A549 (cell line): ENCODE measurements at regions not wholly inside any gene's neighbourhood (a gene's known extent, or its start where the extent isn't known, plus 50 kb on each side); places are given as distances from the start of the nearest gene placed in this dataset.
A peak's percentile ranks its signal among the peaks of the same experiment; 100 is the strongest.

Source experiments
- ATAC-seq, 2 experiments: fragments of 200-7000 bp in 1 of 2; fragments of >200 bp in 1 of 2; cut with Nextera tagmentation in 1 of 2; cut with Tn5 transposase in 1 of 2; 3 replicates each; pipeline versions ENCODE4 v1.8.0 to v1.9.1; 2018 to 2020; ENCODE audit warnings: mild to moderate bottlenecking in 1 of 2, moderate library complexity in 1 of 2
- CTCF ChIA-PET: fragments of 300-600 bp; sonication (Branson Sonifier 250); formaldehyde crosslinking; extraction: SDS; loops from one replicate; lab custom pipeline; 2021; ENCODE audit warnings: antibody characterized with exemption, inconsistent platforms; lab: Yijun Ruan, JAX
- POLR2A ChIA-PET: fragments of 350-600 bp; formaldehyde crosslinking; extraction: SDS; loops from one replicate; lab custom pipeline; 2021; ENCODE audit warnings: antibody characterized with exemption, inconsistent platforms; lab: Yijun Ruan, JAX
- DNase-seq, 2 experiments: peaks; one replicate each; pipeline versions ENCODE4 v3.0.0 to v3.0.0-alpha.2; 2011 to 2016; ENCODE audit warnings: low read depth in 1 of 2, low spot score in 1 of 2
- FAIRE-seq: peaks from 2 replicates; lab custom pipeline; 2011; peaks lifted over from hg19 to GRCh38; lab: Jason Lieb, UNC
- H3K27ac ChIP-seq, 2 experiments: fragments of >200 bp; sonication (Bioruptor Twin); formaldehyde crosslinking; 3 replicates each; pipeline ENCODE4 v1.5.1; 2016 to 2017
- H3K4me1 ChIP-seq: fragments of >200 bp; sonication (Bioruptor Twin); formaldehyde crosslinking; 3 replicates; pipeline ENCODE4 v1.6.1; 2016
- H3K4me2 ChIP-seq: fragments of >200 bp; sonication (Bioruptor Twin); formaldehyde crosslinking; 3 replicates; pipeline ENCODE4 v1.6.1; 2016
- H3K4me3 ChIP-seq: fragments of >200 bp; sonication (Bioruptor Twin); formaldehyde crosslinking; 3 replicates; pipeline ENCODE4 v1.5.1; 2016
- H3K9me3 ChIP-seq: fragments of >200 bp; sonication (Bioruptor Twin); formaldehyde crosslinking; 3 replicates; pipeline ENCODE4 v1.6.1; 2016
- BHLHE40 ChIP-seq: IDR thresholded peaks from 2 replicates; pipeline ENCODE4 v1.6.1; 2012; ENCODE audit warnings: low read depth, low read length, inconsistent platforms
- CBX2 ChIP-seq: fragments of 200-600 bp; sonication (generic); IDR thresholded peaks from 2 replicates; pipeline ENCODE4 v1.6.1; 2016; ENCODE audit warnings: low read depth, mild to moderate bottlenecking, borderline replicate concordance
- CEBPB ChIP-seq, 2 experiments: fragments of >200 bp in 1 of 2; sonication (Bioruptor Twin) in 1 of 2; formaldehyde crosslinking in 1 of 2; IDR thresholded peaks; 2 replicates each; pipeline ENCODE4 v1.6.1; 2012 to 2016
- FOSB ChIP-seq: fragments of 250-450 bp; sonication (Bioruptor Pico); IDR thresholded peaks from 2 replicates; pipeline ENCODE4 v1.5.0; 2020; ENCODE audit warnings: mild to moderate bottlenecking, moderate library complexity
- FOSL2 ChIP-seq, 2 experiments: fragments of 450-650 bp in 1 of 2; fragments of >200 bp in 1 of 2; sonication (Bioruptor Twin) in 1 of 2; formaldehyde crosslinking; IDR thresholded peaks; 2 replicates each; pipeline versions ENCODE4 v1.5.0 to v1.6.1; 2016 to 2020; ENCODE audit warnings: mild to moderate bottlenecking in 1 of 2, moderate library complexity in 1 of 2
- GATA3 ChIP-seq: IDR thresholded peaks from 2 replicates; pipeline ENCODE4 v1.6.1; 2012; ENCODE audit warnings: borderline replicate concordance
- HOXB5 ChIP-seq: fragments of 250-450 bp; sonication (Bioruptor Pico); IDR thresholded peaks from 2 replicates; pipeline ENCODE4 v1.5.0; 2020; ENCODE audit warnings: mild to moderate bottlenecking, moderate library complexity
- JUN ChIP-seq, 2 experiments: fragments of >200 bp; sonication (Bioruptor Twin); formaldehyde crosslinking; IDR thresholded peaks; 2 replicates in 1 of 2; 3 replicates in 1 of 2; pipeline ENCODE4 v1.6.1; 2016 to 2017
- MAFK ChIP-seq: fragments of 450-650 bp; IDR thresholded peaks from 2 replicates; pipeline ENCODE4 v1.6.1; 2014; ENCODE audit not compliant: partially characterized antibody
- PHF8 ChIP-seq: fragments of 200-600 bp; sonication (generic); IDR thresholded peaks from 2 replicates; pipeline ENCODE4 v1.6.1; 2016; ENCODE audit warnings: low read depth, mild to moderate bottlenecking, antibody characterized with exemption, moderate library complexity, borderline replicate concordance
- POLR2A ChIP-seq: IDR thresholded peaks from 2 replicates; pipeline ENCODE4 v1.6.1; 2012; ENCODE audit warnings: mild to moderate bottlenecking, low read length
- RARB ChIP-seq: fragments of 250-450 bp; sonication (Bioruptor Pico); IDR thresholded peaks from 2 replicates; pipeline ENCODE4 v1.8.0; 2021; ENCODE audit warnings: mild to moderate bottlenecking, moderate library complexity
- RCOR1 ChIP-seq: fragments of 150-350 bp; IDR thresholded peaks from 2 replicates; pipeline ENCODE4 v1.6.1; 2014; ENCODE audit warnings: antibody characterized with exemption, low read length, low read depth
- RFX5 ChIP-seq: fragments of 450-650 bp; IDR thresholded peaks from 2 replicates; pipeline ENCODE4 v1.7.1; 2014; ENCODE audit warnings: antibody characterized with exemption, mild to moderate bottlenecking, moderate library complexity
- SMC3 ChIP-seq: fragments of >200 bp; sonication (Bioruptor Twin); formaldehyde crosslinking; IDR thresholded peaks from 3 replicates; pipeline ENCODE4 v1.6.1; 2018; ENCODE audit warnings: inconsistent platforms
- WGBS: methylation state at CpG from one replicate; pipeline ENCODE4 v1.1.6; 2017; ENCODE audit errors: missing lambda C conversion rate; 5-methylcytosine and 5-hydroxymethylcytosine counted together
- TF ChIP-seq, protein P1 (sequence below): fragments of >200 bp; sonication (Bioruptor Twin); formaldehyde crosslinking; IDR thresholded peaks from 2 replicates; pipeline ENCODE4 v1.6.1; 2016
- TF ChIP-seq, protein P2 (sequence below): fragments of 250-450 bp; sonication (Bioruptor Pico); IDR thresholded peaks from 2 replicates; pipeline ENCODE4 v1.5.0; 2020; ENCODE audit warnings: low read depth, mild to moderate bottlenecking, moderate library complexity
- TF ChIP-seq, protein P3 (sequence below): fragments of >200 bp; sonication (Bioruptor Twin); formaldehyde crosslinking; IDR thresholded peaks from 3 replicates; pipeline ENCODE4 v1.6.1; 2016
- TF ChIP-seq, protein P4 (sequence below): fragments of >200 bp; sonication (Bioruptor Twin); formaldehyde crosslinking; IDR thresholded peaks from 3 replicates; pipeline ENCODE4 v1.5.1; 2016
- TF ChIP-seq, protein P5 (sequence below): IDR thresholded peaks from 2 replicates; pipeline ENCODE4 v1.6.1; 2012

DNA sequence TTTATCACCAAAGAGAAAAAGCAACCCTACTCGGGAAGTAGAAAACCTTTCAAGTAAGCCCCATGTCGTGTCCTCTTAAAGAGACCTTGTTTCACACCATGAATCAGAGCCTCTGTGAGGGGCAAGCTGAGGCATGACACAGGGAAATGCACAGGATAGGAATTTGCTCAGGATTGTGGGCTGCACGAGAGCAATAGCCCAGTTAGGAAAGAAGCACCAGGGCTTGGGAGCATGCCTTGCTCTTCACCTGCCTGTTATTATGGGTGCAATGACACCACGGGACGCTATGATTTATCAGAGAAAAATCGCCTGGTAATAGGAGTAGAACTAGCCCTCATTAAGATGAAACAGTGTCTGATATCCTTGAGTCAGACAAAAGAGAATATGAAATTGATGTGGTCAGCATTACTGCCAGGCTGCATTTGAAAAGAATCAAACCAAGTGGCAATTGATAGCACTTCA lies 562.9 kb upstream of the NRP1 start:
- no peak overlapping the region for H3K4me2 ChIP-seq
- no peak overlapping the region for H3K4me3 ChIP-seq
- WGBS: 60% methylated on average over 6 of the region's 6 CpGs
- no peak for ATAC-seq
- H3K27ac ChIP-seq: no peak overlapping the region
- POLR2A ChIA-PET: no interaction called here
- FAIRE-seq: no peak
- CTCF ChIA-PET: no interaction called here
- H3K9me3 ChIP-seq: peaks cover 3% of the 10 kb centered on the region; the same call in 1 of the 3 replicates
- H3K4me1 ChIP-seq: peaks cover 3% of the 10 kb centered on the region; the same call in 1 of the 3 replicates
- TF ChIP-seq CBX2 (no peak), MAFK (peak; percentile 81)
- no peak for DNase-seq

DNA sequence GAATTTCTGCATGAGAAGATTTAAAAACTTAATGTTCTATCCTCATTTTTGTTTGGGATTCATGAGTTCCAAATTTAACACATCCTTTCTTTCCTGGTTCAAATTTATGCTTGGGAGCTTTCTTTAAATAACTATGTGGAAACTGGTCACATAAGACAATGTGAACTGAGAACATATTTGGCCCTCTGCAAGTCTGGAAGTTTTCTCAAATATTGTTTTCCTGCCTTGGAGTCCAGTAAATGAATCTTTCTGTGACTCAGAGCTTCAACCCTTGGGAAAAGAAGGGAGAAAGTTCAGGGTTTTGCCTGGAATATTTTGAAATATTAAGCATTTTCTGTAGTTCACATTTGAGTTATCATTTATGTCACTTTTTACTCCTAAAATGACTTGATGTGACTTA lies 559.0 kb upstream of the NRP1 start:
- Histone ChIP-seq H3K4me3 (no peak overlapping the region), H3K27ac (no peak overlapping the region)
- ATAC-seq (no peak), FAIRE-seq (no peak)
- POLR2A ChIA-PET: no interaction called here
- TF ChIP-seq FOSB: no peak
- TF ChIP-seq, all 56 proteins: peak for 0
- Histone ChIP-seq H3K4me1 (no peaks in the 10 kb centered on the region), H3K4me2 (no peak overlapping the region), H3K9me3 (peaks cover 3% of the 10 kb centered on the region; the same call in 2 of the 3 replicates)
- DNase-seq: no peak
- CTCF ChIA-PET: no interaction called here

DNA sequence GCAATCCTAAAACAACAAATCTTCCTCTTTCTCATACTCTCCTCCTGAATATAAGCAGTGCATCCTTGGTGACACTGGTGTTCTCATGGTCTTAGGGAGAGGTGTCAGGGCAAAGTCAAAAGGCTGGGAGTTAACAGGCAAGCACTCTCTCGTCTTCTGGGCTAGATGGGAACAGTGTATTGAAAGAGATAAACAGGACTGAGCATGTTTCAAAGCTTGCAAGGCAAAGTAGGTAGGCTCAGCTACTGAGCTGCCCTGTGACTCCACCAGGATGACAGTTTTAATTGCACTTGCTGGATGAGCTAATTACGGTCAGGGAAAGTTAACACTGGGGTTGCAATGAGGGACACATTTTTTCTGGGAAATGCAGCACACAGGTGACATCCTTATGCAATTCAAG lies 554.9 kb upstream of the NRP1 start:
- 50% methylated on average over 2 of the region's 2 CpGs for WGBS
- no peak overlapping the region for H3K27ac ChIP-seq
- H3K4me2 ChIP-seq: no peak overlapping the region
- H3K9me3 ChIP-seq: peaks cover 3% of the 10 kb centered on the region; the same call in 2 of the 3 replicates
- ATAC-seq (no peak), FAIRE-seq (no peak), DNase-seq (no peak)
- TF ChIP-seq HOXB5 (CRISPR knock-in tag) (no peak), JUN (IDR thresholded peaks at IDR 0.05) (no peak), RFX5 (no peak), CEBPB (IDR thresholded peaks at IDR 0.05) (no peak), RCOR1 (no peak), PHF8 (no peak), FOSL2 (IDR thresholded peaks at IDR 0.05) (no peak), FOSL2 (CRISPR knock-in tag; IDR thresholded peaks at IDR 0.05) (no peak)
- TF ChIP-seq, protein P1, sequence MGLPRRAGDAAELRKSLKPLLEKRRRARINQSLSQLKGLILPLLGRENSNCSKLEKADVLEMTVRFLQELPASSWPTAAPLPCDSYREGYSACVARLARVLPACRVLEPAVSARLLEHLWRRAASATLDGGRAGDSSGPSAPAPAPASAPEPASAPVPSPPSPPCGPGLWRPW: no peak
- TF ChIP-seq, protein P2, sequence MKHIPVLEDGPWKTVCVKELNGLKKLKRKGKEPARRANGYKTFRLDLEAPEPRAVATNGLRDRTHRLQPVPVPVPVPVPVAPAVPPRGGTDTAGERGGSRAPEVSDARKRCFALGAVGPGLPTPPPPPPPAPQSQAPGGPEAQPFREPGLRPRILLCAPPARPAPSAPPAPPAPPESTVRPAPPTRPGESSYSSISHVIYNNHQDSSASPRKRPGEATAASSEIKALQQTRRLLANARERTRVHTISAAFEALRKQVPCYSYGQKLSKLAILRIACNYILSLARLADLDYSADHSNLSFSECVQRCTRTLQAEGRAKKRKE (CRISPR knock-in tag): no peak
- TF ChIP-seq, protein P3, sequence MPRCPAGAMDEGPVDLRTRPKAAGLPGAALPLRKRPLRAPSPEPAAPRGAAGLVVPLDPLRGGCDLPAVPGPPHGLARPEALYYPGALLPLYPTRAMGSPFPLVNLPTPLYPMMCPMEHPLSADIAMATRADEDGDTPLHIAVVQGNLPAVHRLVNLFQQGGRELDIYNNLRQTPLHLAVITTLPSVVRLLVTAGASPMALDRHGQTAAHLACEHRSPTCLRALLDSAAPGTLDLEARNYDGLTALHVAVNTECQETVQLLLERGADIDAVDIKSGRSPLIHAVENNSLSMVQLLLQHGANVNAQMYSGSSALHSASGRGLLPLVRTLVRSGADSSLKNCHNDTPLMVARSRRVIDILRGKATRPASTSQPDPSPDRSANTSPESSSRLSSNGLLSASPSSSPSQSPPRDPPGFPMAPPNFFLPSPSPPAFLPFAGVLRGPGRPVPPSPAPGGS: no peak
- ChIA-PET POLR2A (no interaction called here), CTCF (interaction anchor here (0.6 to 0.9 kb wide), 3 partner anchors 553 to 616 kb away, joined by 3 read pairs; no protein-coding TSS in a partner anchor)
- H3K4me1 ChIP-seq: no peaks in the 10 kb centered on the region
- H3K4me3 ChIP-seq: no peak overlapping the region

DNA sequence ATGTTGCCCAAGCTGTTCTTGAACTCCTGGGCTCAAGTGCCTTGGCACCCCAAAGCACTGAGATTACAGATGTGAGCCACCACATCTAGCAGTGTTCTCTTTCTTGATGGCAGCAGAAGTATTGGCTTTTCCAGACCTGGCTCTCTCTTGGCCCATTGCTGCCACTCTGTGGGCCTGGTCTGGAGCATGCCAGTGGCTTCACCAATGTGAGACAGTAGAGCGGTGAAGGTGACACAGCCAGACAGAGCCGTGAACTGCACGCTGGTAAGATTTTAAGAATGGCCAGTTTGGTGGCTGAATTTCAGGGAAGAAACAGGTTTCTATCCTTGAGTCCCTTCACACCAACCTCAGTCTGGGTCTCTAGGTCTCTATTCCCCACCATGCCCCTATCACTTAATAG lies 552.7 kb upstream of the NRP1 start:
- 81% methylated on average over 3 of the region's 3 CpGs for WGBS
- ATAC-seq (no peak), DNase-seq (no peak), FAIRE-seq (no peak)
- Histone ChIP-seq H3K4me1 (0 out of 3 replicates have a peak, but pooled peaks cover 6% of the 10 kb centered on the region), H3K4me3 (no peak overlapping the region), H3K4me2 (no peak overlapping the region), H3K27ac (no peak overlapping the region), H3K9me3 (no peaks in the 10 kb centered on the region; the same call in 2 of the 3 replicates)
- ChIA-PET POLR2A (no interaction called here), CTCF (no interaction called here)
- TF ChIP-seq, protein P4, sequence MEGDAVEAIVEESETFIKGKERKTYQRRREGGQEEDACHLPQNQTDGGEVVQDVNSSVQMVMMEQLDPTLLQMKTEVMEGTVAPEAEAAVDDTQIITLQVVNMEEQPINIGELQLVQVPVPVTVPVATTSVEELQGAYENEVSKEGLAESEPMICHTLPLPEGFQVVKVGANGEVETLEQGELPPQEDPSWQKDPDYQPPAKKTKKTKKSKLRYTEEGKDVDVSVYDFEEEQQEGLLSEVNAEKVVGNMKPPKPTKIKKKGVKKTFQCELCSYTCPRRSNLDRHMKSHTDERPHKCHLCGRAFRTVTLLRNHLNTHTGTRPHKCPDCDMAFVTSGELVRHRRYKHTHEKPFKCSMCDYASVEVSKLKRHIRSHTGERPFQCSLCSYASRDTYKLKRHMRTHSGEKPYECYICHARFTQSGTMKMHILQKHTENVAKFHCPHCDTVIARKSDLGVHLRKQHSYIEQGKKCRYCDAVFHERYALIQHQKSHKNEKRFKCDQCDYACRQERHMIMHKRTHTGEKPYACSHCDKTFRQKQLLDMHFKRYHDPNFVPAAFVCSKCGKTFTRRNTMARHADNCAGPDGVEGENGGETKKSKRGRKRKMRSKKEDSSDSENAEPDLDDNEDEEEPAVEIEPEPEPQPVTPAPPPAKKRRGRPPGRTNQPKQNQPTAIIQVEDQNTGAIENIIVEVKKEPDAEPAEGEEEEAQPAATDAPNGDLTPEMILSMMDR: no peak
- TF ChIP-seq RARB (CRISPR knock-in tag) (no peak), BHLHE40 (no peak), SMC3 (no peak), POLR2A (no peak), GATA3 (no peak)
- TF ChIP-seq, protein P2 (CRISPR knock-in tag): no peak
- TF ChIP-seq, protein P5, sequence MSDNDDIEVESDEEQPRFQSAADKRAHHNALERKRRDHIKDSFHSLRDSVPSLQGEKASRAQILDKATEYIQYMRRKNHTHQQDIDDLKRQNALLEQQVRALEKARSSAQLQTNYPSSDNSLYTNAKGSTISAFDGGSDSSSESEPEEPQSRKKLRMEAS: no peak
